ENCODE measurements at regions not wholly inside any gene's neighbourhood (a gene's known extent, or its start where the extent isn't known, plus 50 kb on each side); places are given as distances from the start of the nearest gene placed in this dataset.
"Not testable (repeated sequence)": the region's sequence is repeated elsewhere in the genome, so short reads cannot be mapped to it uniquely, and the experiment has no call there.

DNA sequence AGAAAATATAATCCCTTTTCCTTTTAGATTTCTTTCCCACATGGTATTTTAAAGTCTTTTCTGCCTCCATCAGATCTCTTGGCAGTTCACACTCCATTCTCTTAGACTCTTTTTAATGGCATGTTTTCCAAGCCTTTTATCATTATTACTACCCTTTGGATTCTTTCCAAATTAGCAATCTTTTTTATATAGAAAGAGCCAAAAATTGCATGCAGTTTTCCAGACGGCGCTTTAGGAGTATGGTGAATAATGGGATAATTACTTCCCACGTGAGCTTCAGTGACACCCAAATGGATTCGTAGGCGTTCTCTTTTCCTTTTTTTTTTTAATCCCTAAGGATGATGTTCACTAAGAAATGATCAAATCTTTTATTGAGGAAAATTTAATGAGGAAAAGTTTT is 354.8 kb upstream of the DNAJC19 start:
- H3K27ac Mint-ChIP-seq: no peak overlapping the region
- H3K4me3 Mint-ChIP-seq: no peak overlapping the region
- H3K27me3 Mint-ChIP-seq: no peaks in the 10 kb centered on the region
- no peaks in the 10 kb centered on the region for H3K36me3 Mint-ChIP-seq
- no peak for ATAC-seq
- no peak for DNase-seq (ENCODE audit: low spot score)
- H3K4me1 Mint-ChIP-seq (ENCODE audit: low read depth in 2 of 2): no peaks in the 10 kb centered on the region
- H3K9me3 Mint-ChIP-seq: peaks cover 5% of the 10 kb centered on the region

DNA sequence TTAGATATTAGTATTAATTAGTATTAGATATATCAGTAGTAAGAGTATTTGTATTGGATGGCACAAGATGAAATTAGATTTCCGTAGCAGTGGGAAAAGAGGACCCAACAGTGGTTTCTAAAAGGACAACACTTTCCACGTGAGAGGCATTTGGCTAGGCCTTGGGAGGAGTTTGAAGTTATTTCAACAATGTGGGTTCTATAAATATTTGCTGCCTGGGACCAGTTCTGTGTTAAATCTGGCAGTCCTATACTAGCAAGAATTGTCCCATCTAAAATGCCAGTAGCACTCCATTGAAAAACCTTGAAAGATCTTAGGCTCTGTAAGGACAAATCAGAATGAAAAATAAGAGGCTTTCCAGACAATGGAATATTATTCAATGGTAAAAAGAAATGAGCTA is 347.1 kb upstream of the DNAJC19 start:
- no peaks in the 10 kb centered on the region for H3K4me1 Mint-ChIP-seq (ENCODE audit: low read depth in 2 of 2)
- no peaks in the 10 kb centered on the region for H3K27me3 Mint-ChIP-seq
- no peak for DNase-seq (ENCODE audit: low spot score)
- no peak overlapping the region for H3K27ac Mint-ChIP-seq
- ATAC-seq: no peak
- no peaks in the 10 kb centered on the region for H3K9me3 Mint-ChIP-seq
- H3K4me3 Mint-ChIP-seq: no peak overlapping the region
- no peaks in the 10 kb centered on the region for H3K36me3 Mint-ChIP-seq

GRCh38 chr3:181333394-181333793 is 343.9 kb upstream of the DNAJC19 start:
- Mint-ChIP-seq H3K4me1 (ENCODE audit: low read depth in 2 of 2) (no peaks in the 10 kb centered on the region), H3K36me3 (no peaks in the 10 kb centered on the region), H3K27ac (no peak overlapping the region), H3K4me3 (no peak overlapping the region), H3K27me3 (no peaks in the 10 kb centered on the region), H3K9me3 (no peaks in the 10 kb centered on the region)
- DNase-seq (ENCODE audit: low spot score): no peak
- ATAC-seq: no peak

GRCh38 chr3:181330821-181331563 is 341.5 kb upstream of the DNAJC19 start:
- H3K27me3 Mint-ChIP-seq: no peaks in the 10 kb centered on the region
- ATAC-seq (no peak), DNase-seq (ENCODE audit: low spot score) (no peak)
- H3K4me1 Mint-ChIP-seq (ENCODE audit: low read depth in 2 of 2): no peaks in the 10 kb centered on the region
- H3K36me3 Mint-ChIP-seq: no peaks in the 10 kb centered on the region
- no peak overlapping the region for H3K27ac Mint-ChIP-seq
- H3K4me3 Mint-ChIP-seq: no peak overlapping the region
- H3K9me3 Mint-ChIP-seq: peaks cover 2% of the 10 kb centered on the region

GRCh38 chr3:181330257-181330656 is 340.7 kb upstream of the DNAJC19 start:
- ATAC-seq: no peak
- H3K36me3 Mint-ChIP-seq: no peaks in the 10 kb centered on the region
- H3K4me1 Mint-ChIP-seq (ENCODE audit: low read depth in 2 of 2): no peaks in the 10 kb centered on the region
- H3K4me3 Mint-ChIP-seq: no peak overlapping the region
- no peak for DNase-seq (ENCODE audit: low spot score)
- H3K27ac Mint-ChIP-seq: no peak overlapping the region
- H3K27me3 Mint-ChIP-seq: no peaks in the 10 kb centered on the region
- H3K9me3 Mint-ChIP-seq: peaks cover 2% of the 10 kb centered on the region

DNA sequence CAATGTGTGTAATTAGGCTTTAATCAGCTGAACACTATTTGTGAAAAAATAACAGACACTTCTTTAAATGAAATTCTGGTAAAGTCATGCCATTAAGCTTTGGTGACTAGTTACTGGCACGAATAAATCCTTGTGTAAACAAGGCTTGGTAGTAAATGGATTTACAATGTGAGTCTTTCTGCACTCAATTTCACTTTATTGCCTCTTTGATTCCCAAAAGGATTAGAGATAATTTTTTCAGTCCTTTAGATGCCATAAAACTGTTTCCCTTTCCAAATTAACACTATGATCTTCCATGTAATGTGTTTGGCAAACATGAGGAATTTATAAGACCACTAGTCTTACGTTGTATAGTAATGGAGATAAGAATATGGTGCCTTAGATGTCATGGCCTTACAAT is 339.5 kb upstream of the DNAJC19 start:
- Mint-ChIP-seq H3K36me3 (no peaks in the 10 kb centered on the region), H3K4me1 (ENCODE audit: low read depth in 2 of 2) (no peaks in the 10 kb centered on the region), H3K9me3 (peaks cover 2% of the 10 kb centered on the region), H3K27me3 (no peaks in the 10 kb centered on the region), H3K4me3 (no peak overlapping the region), H3K27ac (no peak overlapping the region)
- no peak for DNase-seq (ENCODE audit: low spot score)
- no peak for ATAC-seq

DNA sequence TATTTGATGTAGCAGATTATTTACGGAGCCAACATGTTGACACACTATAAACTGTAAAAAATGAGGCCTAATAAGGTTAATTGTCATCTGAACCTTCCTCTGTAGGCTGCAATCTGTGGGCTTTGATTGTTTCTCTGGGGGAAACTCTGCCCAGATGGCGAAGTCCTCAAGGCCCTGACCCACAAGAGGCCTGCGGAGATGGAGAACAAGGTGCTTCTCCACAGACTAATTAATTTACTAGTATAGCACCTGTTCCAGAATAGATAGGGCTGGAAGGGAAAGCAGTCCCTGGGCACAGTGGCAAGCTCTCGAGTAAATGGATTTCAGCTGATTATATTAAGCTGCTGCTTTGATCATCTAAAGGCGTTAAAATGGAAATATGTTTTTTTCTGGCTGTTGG is 338.8 kb upstream of the DNAJC19 start:
- no peaks in the 10 kb centered on the region for H3K36me3 Mint-ChIP-seq

GRCh38 chr3:181327349-181327748 is 337.8 kb upstream of the DNAJC19 start:
- no peaks in the 10 kb centered on the region for H3K27me3 Mint-ChIP-seq
- no peak overlapping the region for H3K4me3 Mint-ChIP-seq
- ATAC-seq (no peak), DNase-seq (ENCODE audit: low spot score) (no peak)
- H3K36me3 Mint-ChIP-seq: peaks cover 1% of the 10 kb centered on the region
- no peaks in the 10 kb centered on the region for H3K4me1 Mint-ChIP-seq (ENCODE audit: low read depth in 2 of 2)
- peaks cover 5% of the 10 kb centered on the region for H3K9me3 Mint-ChIP-seq
- no peak overlapping the region for H3K27ac Mint-ChIP-seq

More for the DNA sequence above, 338.8 kb upstream of the DNAJC19 start:
- no peak overlapping the region for H3K4me3 Mint-ChIP-seq
- H3K9me3 Mint-ChIP-seq: peaks cover 2% of the 10 kb centered on the region
- ATAC-seq: no peak
- H3K4me1 Mint-ChIP-seq (ENCODE audit: low read depth in 2 of 2): no peaks in the 10 kb centered on the region
- H3K27me3 Mint-ChIP-seq: no peaks in the 10 kb centered on the region
- DNase-seq (ENCODE audit: low spot score): no peak
- H3K27ac Mint-ChIP-seq: no peak overlapping the region

- Mint-ChIP-seq H3K36me3 (peaks cover 8% of the 10 kb centered on the region), H3K27me3 (no peaks in the 10 kb centered on the region), H3K9me3 (peaks cover 11% of the 10 kb centered on the region), H3K4me3 (no peak overlapping the region), H3K27ac (no peak overlapping the region), H3K4me1 (ENCODE audit: low read depth in 2 of 2) (no peaks in the 10 kb centered on the region)
- ATAC-seq: no peak
- no peak for DNase-seq (ENCODE audit: low spot score)
These were observed 337.2 kb upstream of the DNAJC19 start for GRCh38 chr3:181326637-181327223.

DNA sequence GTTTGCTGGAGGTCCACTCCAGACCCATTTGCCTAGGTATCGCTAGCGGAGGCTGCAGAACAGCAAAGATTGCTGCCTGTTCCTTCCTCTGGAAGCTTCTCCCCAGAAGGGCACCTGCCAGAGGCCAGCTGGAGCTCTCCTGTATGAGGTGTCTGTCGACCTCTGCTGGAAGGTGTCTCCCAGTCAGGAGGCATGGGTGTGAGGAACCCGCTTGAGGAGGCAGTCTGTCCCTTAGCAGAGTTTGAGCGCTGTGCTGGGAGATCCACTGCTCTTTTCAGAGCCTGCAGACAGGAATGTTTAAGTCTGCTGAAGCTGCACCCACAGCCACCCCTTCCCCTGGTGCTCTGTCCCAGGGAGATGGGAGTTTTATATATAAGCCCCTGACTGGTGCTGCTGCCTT is 335.0 kb upstream of the DNAJC19 start:
- not testable (repeated sequence) for ATAC-seq; H3K4me1 Mint-ChIP-seq (ENCODE audit: low read depth in 2 of 2); H3K4me3 Mint-ChIP-seq; H3K27ac Mint-ChIP-seq; H3K27me3 Mint-ChIP-seq; H3K36me3 Mint-ChIP-seq; DNase-seq (ENCODE audit: low spot score)
- H3K9me3 Mint-ChIP-seq: peaks cover 15% of the 10 kb centered on the region

- H3K4me1 Mint-ChIP-seq (ENCODE audit: low read depth in 2 of 2): no peaks in the 10 kb centered on the region
- peaks cover 19% of the 10 kb centered on the region for H3K9me3 Mint-ChIP-seq
- ATAC-seq (no peak), DNase-seq (ENCODE audit: low spot score) (no peak)
- H3K36me3 Mint-ChIP-seq: peaks cover 10% of the 10 kb centered on the region
- no peaks in the 10 kb centered on the region for H3K27me3 Mint-ChIP-seq
- H3K27ac Mint-ChIP-seq: no peak overlapping the region
- H3K4me3 Mint-ChIP-seq: no peak overlapping the region
These were observed 328.8 kb upstream of the DNAJC19 start for GRCh38 chr3:181318321-181318720.

- Mint-ChIP-seq H3K27ac (no peak overlapping the region), H3K9me3 (peaks cover 18% of the 10 kb centered on the region), H3K4me3 (no peak overlapping the region), H3K36me3 (peaks cover 10% of the 10 kb centered on the region), H3K27me3 (no peaks in the 10 kb centered on the region), H3K4me1 (ENCODE audit: low read depth in 2 of 2) (no peaks in the 10 kb centered on the region)
- ATAC-seq (no peak), DNase-seq (ENCODE audit: low spot score) (no peak)
These were observed 328.0 kb upstream of the DNAJC19 start for GRCh38 chr3:181317508-181317907.

- no peak overlapping the region for H3K4me3 Mint-ChIP-seq
- H3K36me3 Mint-ChIP-seq: no peaks in the 10 kb centered on the region
- no peaks in the 10 kb centered on the region for H3K4me1 Mint-ChIP-seq (ENCODE audit: low read depth in 2 of 2)
- ATAC-seq (no peak), DNase-seq (ENCODE audit: low spot score) (no peak)
- peaks cover 8% of the 10 kb centered on the region for H3K9me3 Mint-ChIP-seq
- no peak overlapping the region for H3K27ac Mint-ChIP-seq
- no peaks in the 10 kb centered on the region for H3K27me3 Mint-ChIP-seq
These were observed 326.9 kb upstream of the DNAJC19 start for GRCh38 chr3:181316482-181316881.

- Mint-ChIP-seq H3K27ac (no peak overlapping the region), H3K4me3 (no peak overlapping the region), H3K4me1 (ENCODE audit: low read depth in 2 of 2) (no peaks in the 10 kb centered on the region), H3K9me3 (peaks cover 5% of the 10 kb centered on the region), H3K36me3 (no peaks in the 10 kb centered on the region), H3K27me3 (no peaks in the 10 kb centered on the region)
- ATAC-seq (no peak), DNase-seq (ENCODE audit: low spot score) (no peak)
These were observed 323.8 kb upstream of the DNAJC19 start for GRCh38 chr3:181313335-181313734.

GRCh38 chr3:181311186-181311585 is 321.6 kb upstream of the DNAJC19 start:
- Mint-ChIP-seq H3K36me3 (peaks cover 5% of the 10 kb centered on the region), H3K4me1 (ENCODE audit: low read depth in 2 of 2) (no peaks in the 10 kb centered on the region), H3K27ac (no peak overlapping the region), H3K4me3 (no peak overlapping the region), H3K9me3 (peaks cover 5% of the 10 kb centered on the region), H3K27me3 (no peaks in the 10 kb centered on the region)
- DNase-seq (ENCODE audit: low spot score) (no peak), ATAC-seq (no peak)

Measured in natural killer cell treated with Interleukin-12 subunit alpha and Interleukin-12 subunit beta and Interleukin-15 and Interleukin-18, amount 100 ng/mL, for 72 hours (primary cell).